K562 (cell line): ENCODE measurements at regions not wholly inside any gene's neighbourhood (a gene's known extent, or its start where the extent isn't known, plus 50 kb on each side); places are given as distances from the start of the nearest gene placed in this dataset.

Source experiments
- ATF6 ChIP-seq: sonication (generic); formaldehyde crosslinking; IDR thresholded peaks from 2 replicates; pipeline ENCODE4 v1.4.0; 2020; ENCODE audit warnings: mild to moderate bottlenecking, missing genetic modification reagents
- BHLHE40 ChIP-seq: IDR thresholded peaks from 2 replicates; pipeline ENCODE4 v1.6.1; 2011; ENCODE audit warnings: low read length, improper control_type of control experiment
- CBX3 ChIP-seq, 2 experiments: IDR thresholded peaks; 1 replicate in 1 of 2; 2 replicates in 1 of 2; pipeline ENCODE4 v1.6.1; 2012; ENCODE audit warnings: inconsistent platforms in 2 of 2, low read length in 2 of 2, borderline replicate concordance in 1 of 2, control low read depth in 1 of 2
- CSDE1 ChIP-seq, 2 experiments: fragments of 450-650 bp; IDR thresholded peaks; 2 replicates each; pipeline ENCODE4 v1.6.1; 2016; ENCODE audit warnings: mild to moderate bottlenecking in 1 of 2
- EHMT2 ChIP-seq: fragments of 450-650 bp; IDR thresholded peaks from 2 replicates; pipeline ENCODE4 v1.6.1; 2018; ENCODE audit warnings: antibody characterized with exemption
- EP400 ChIP-seq: fragments of 450-650 bp; IDR thresholded peaks from 2 replicates; pipeline ENCODE4 v1.6.1; 2017; ENCODE audit warnings: antibody characterized with exemption, mild to moderate bottlenecking, moderate library complexity
- HNRNPH1 ChIP-seq: fragments of 200-400 bp; formaldehyde crosslinking; optimal IDR thresholded peaks from 2 replicates; pipeline ENCODE3; 2017; ENCODE audit warnings: low read depth, mild to moderate bottlenecking, low read length, moderate library complexity
- MCM3 ChIP-seq: fragments of 450-650 bp; IDR thresholded peaks from 2 replicates; pipeline ENCODE4 v1.6.1; 2016
- MTA1 ChIP-seq: fragments of 450-650 bp; IDR thresholded peaks from 2 replicates; pipeline ENCODE4 v1.6.1; 2017; ENCODE audit warnings: borderline replicate concordance
- NEUROD1 ChIP-seq: fragments of 150-350 bp; IDR thresholded peaks from 2 replicates; pipeline ENCODE4 v1.6.1; 2014; ENCODE audit warnings: borderline replicate concordance, low read length, low read depth; ENCODE audit not compliant: partially characterized antibody
- PATZ1 ChIP-seq: fragments of 250-450 bp; sonication (Bioruptor Pico); IDR thresholded peaks from 2 replicates; pipeline ENCODE4 v1.5.0; 2020; ENCODE audit warnings: mild to moderate bottlenecking, borderline replicate concordance
- POLR2AphosphoS5 ChIP-seq: IDR thresholded peaks from 2 replicates; pipeline ENCODE4 v1.6.1; 2011; ENCODE audit warnings: mild to moderate bottlenecking, low read depth, low read length, moderate library complexity; ENCODE audit not compliant: control insufficient read depth, insufficient read depth
- RAD21 ChIP-seq, 2 experiments: fragments of 250-450 bp in 1 of 2; fragments of 450-650 bp in 1 of 2; sonication (Bioruptor Pico) in 1 of 2; formaldehyde crosslinking in 1 of 2; IDR thresholded peaks in 1 of 2; conservative IDR thresholded peaks in 1 of 2; 2 replicates each; pipeline versions ENCODE4 v1.4.0 to v1.8.0; 2020 to 2022; ENCODE audit warnings: mild to moderate bottlenecking in 2 of 2, moderate library complexity in 1 of 2
- RBM34 ChIP-seq: fragments of 200-400 bp; formaldehyde crosslinking; IDR thresholded peaks from 2 replicates; pipeline ENCODE4 v1.6.1; 2018; ENCODE audit warnings: low read length, borderline replicate concordance; ENCODE audit not compliant: insufficient read depth
- SMC3 ChIP-seq: conservative IDR thresholded peaks from 2 replicates; pipeline ENCODE4 v1.6.1; 2011; ENCODE audit warnings: low read depth, low read length, improper control_type of control experiment; ENCODE audit not compliant: insufficient read depth
- SPI1 ChIP-seq: IDR thresholded peaks from 2 replicates; pipeline ENCODE4 v1.6.1; 2011; ENCODE audit warnings: low read depth, low read length, control low read depth, borderline replicate concordance
- SRSF1 ChIP-seq: fragments of 200-400 bp; formaldehyde crosslinking; IDR thresholded peaks from 2 replicates; pipeline ENCODE4 v1.6.1; 2017; ENCODE audit warnings: mild to moderate bottlenecking, low read depth, low read length, moderate library complexity
- TAF9B ChIP-seq: fragments of 450-650 bp; IDR thresholded peaks from 2 replicates; pipeline ENCODE4 v1.6.1; 2018; ENCODE audit warnings: mild to moderate bottlenecking; ENCODE audit not compliant: partially characterized antibody
- ZBTB1 ChIP-seq: sonication (generic); formaldehyde crosslinking; IDR thresholded peaks from 2 replicates; pipeline ENCODE4 v1.8.1; 2023; ENCODE audit warnings: missing genetic modification reagents, low read depth, mild to moderate bottlenecking, borderline replicate concordance
- ZNF140 ChIP-seq: fragments of 250-450 bp; sonication (Bioruptor Pico); IDR thresholded peaks from 2 replicates; pipeline ENCODE4 v1.8.0; 2021; ENCODE audit warnings: moderate library complexity, mild to moderate bottlenecking, inconsistent platforms
- ZNF395 ChIP-seq: fragments of 200-800 bp; sonication (Bioruptor generic); IDR thresholded peaks from 2 replicates; pipeline ENCODE4 v1.6.1; 2017; ENCODE audit warnings: missing genetic modification characterization, missing compliant biosample characterization
- ZNF79 ChIP-seq: fragments of 250-450 bp; sonication (Bioruptor Pico); IDR thresholded peaks from 2 replicates; pipeline ENCODE4 v1.4.0; 2020; ENCODE audit warnings: low read depth, mild to moderate bottlenecking, moderate library complexity
- ZSCAN32 ChIP-seq: fragments of 450-650 bp; formaldehyde crosslinking; IDR thresholded peaks from 2 replicates; pipeline ENCODE4 v1.4.0; 2020; ENCODE audit warnings: mild to moderate bottlenecking, moderate library complexity

DNA sequence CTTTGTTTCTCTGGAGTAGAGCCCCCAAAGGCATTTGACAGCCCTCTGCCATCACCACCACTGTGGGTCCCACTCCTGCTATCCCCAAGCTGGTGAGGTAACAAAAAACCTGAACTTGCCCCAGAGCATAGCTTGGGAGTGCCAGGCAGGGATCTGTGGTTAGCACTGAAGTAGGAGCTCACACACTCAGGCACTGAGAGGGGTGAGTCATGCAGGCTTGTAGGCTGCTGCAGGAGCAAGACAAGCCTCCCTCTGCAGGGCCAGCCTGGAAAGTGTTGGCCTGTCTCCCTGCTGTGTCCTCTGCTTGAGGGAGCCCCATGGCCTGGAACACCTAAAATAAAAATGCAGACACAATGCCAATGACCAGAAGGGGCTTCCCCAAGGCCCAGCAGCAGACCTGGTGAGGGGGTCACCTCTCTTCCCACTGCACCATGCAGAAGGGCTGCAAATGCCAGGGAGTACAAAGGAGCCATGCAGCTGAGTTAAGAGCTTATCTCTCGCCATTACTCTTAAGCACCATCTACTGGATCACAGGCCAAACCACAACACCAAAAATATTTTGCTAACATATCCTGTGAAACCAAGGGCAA, 108.9 kb upstream of the POGK start (continued):
- no peak for TF ChIP-seq POLR2AphosphoS5
- TF ChIP-seq ZNF395 = no peak
- TF ChIP-seq ZNF140 = no peak
- no peak for TF ChIP-seq TAF9B
- no peak for TF ChIP-seq SRSF1
- TF ChIP-seq HNRNPH1 = no peak
- no peak for TF ChIP-seq CSDE1 (IDR thresholded peaks at IDR 0.05)
- TF ChIP-seq MTA1 = 0 out of 2 replicates have a peak, but pooled peaks have one; percentile 16
- peak; percentile 61; the same call in 1 of the 2 replicates for TF ChIP-seq BHLHE40
- no peak for TF ChIP-seq MCM3
- no peak for TF ChIP-seq ATF6 (CRISPR knock-in tag)
- TF ChIP-seq ZNF79 = no peak
- peak; percentile 86 to 92 for TF ChIP-seq RAD21 (CRISPR knock-in tag; conservative IDR thresholded peaks at IDR 0.05 in 1 of 2, IDR thresholded peaks at IDR 0.05 in 1 of 2)
- no peak for TF ChIP-seq RBM34
- TF ChIP-seq PATZ1 (CRISPR knock-in tag) = no peak
- TF ChIP-seq EP400 = peak; percentile 32
- TF ChIP-seq SMC3 = peak; percentile 62
- no peak for TF ChIP-seq SPI1
- no peak for TF ChIP-seq ZSCAN32 (CRISPR knock-in tag)
- TF ChIP-seq EHMT2 = no peak
- peak in 1 of 2 experiments; percentile 49; a peak in 1 of 3 replicates for TF ChIP-seq CBX3 (IDR thresholded peaks at IDR 0.05; ENCODE audit: borderline replicate concordance in 1 of 2, low read length in 2 of 2)
- no peak for TF ChIP-seq ZBTB1
- TF ChIP-seq NEUROD1 = peak; percentile 59
